HCT116 (cell line): ENCODE measurements at regions not wholly inside any gene's neighbourhood (a gene's known extent, or its start where the extent isn't known, plus 50 kb on each side); places are given as distances from the start of the nearest gene placed in this dataset.

Experiments used
- ATAC-seq: fragments of 200-7000 bp; cut with Tn5 transposase; 2 replicates; pipeline ENCODE4 v1.9.1; 2020; ENCODE audit warnings: mild to moderate bottlenecking, moderate library complexity
- BruUV-seq: library from RNA; stranded (reverse); fragments of 400-500 nt; replicated peaks from 2 replicates; lab custom pipeline; 2021; lab: Mats Ljungman, UMichigan
- CTCF ChIA-PET: fragments of 300-600 bp; sonication (Branson Sonifier 250); formaldehyde crosslinking; loops from one replicate; lab custom pipeline; 2021; ENCODE audit warnings: antibody characterized with exemption; lab: Charles Lee
- POLR2A ChIA-PET: fragments of 300-600, 350-600 bp; sonication (Branson Sonifier 250); formaldehyde crosslinking; loops from one replicate; lab custom pipeline; 2021; ENCODE audit warnings: antibody characterized with exemption; lab: Charles Lee
- RAD21 ChIA-PET, 2 experiments: fragments of 300-600 bp; sonication (Branson Sonifier 250); formaldehyde crosslinking; loops; one replicate each; lab custom pipeline; 2023; ENCODE audit warnings: low total read pairs in 2 of 2; ENCODE audit not compliant: uncharacterized antibody in 2 of 2, unreplicated experiment in 2 of 2, low non-redundant PET in 1 of 2; lab: Charles Lee
- DNase-seq: peaks from one replicate; pipeline ENCODE4 v3.0.0-alpha.2; 2010; ENCODE audit warnings: low read depth, low spot score
- H2AFZ ChIP-seq: fragments of 200-600 bp; shearing (Covaris generic), sonication (generic); 2 replicates; pipeline ENCODE4 v1.6.1; 2017; ENCODE audit warnings: low read depth, mixed run types, mixed read lengths, antibody characterized with exemption, low read length; ENCODE audit not compliant: poor library complexity, severe bottlenecking
- H3K27ac ChIP-seq: 2 replicates; pipeline ENCODE4 v1.5.1; 2012; ENCODE audit warnings: low read depth, low read length
- H3K27me3 ChIP-seq: fragments of 200-600 bp; sonication (generic); 2 replicates; pipeline ENCODE4 v1.6.1; 2016; ENCODE audit warnings: mixed run types, low read length, mixed read lengths; ENCODE audit not compliant: insufficient read depth
- H3K36me3 ChIP-seq, 2 experiments: fragments of 200-500 bp in 1 of 2; fragments of 200-600 bp in 1 of 2; sonication (Bioruptor generic) in 1 of 2; sonication (generic) in 1 of 2; 2 replicates each; pipeline versions ENCODE4 v1.5.1 to v1.6.1; 2014 to 2016; ENCODE audit warnings: low read length in 2 of 2, inconsistent platforms in 1 of 2, mixed read lengths in 1 of 2, mixed run types in 1 of 2; ENCODE audit not compliant: insufficient read depth in 2 of 2, control insufficient read depth in 1 of 2
- H3K4me1 ChIP-seq, 2 experiments: fragments of 200-600 bp in 1 of 2; sonication (generic) in 1 of 2; 2 replicates each; pipeline versions ENCODE4 v1.5.1 to v1.6.1; 2012 to 2017; ENCODE audit warnings: low read length in 2 of 2, inconsistent platforms in 1 of 2, mild to moderate bottlenecking in 1 of 2, mixed read lengths in 1 of 2, mixed run types in 1 of 2, moderate library complexity in 1 of 2; ENCODE audit not compliant: insufficient read depth in 2 of 2, control insufficient read depth in 1 of 2
- H3K4me2 ChIP-seq: fragments of 200-600 bp; sonication (generic); 2 replicates; pipeline ENCODE4 v1.6.1; 2017; ENCODE audit warnings: mixed run types, low read length, mixed read lengths
- H3K4me3 ChIP-seq, 2 experiments: fragments of 200-600 bp in 1 of 2; sonication (generic) in 1 of 2; replicated peaks in 1 of 2; 2 replicates each; pipeline ENCODE4 v1.5.1; 2011 to 2016; ENCODE audit warnings: low read length in 2 of 2, control low read depth in 1 of 2, low read depth in 1 of 2, mild to moderate bottlenecking in 1 of 2, mixed read lengths in 1 of 2, mixed run types in 1 of 2
- H3K79me2 ChIP-seq: fragments of 200-600 bp; sonication (generic); 2 replicates; pipeline ENCODE4 v1.6.1; 2017; ENCODE audit warnings: mild to moderate bottlenecking, mixed run types, low read length, moderate library complexity, mixed read lengths; ENCODE audit not compliant: insufficient read depth
- H3K9ac ChIP-seq: fragments of 200-600 bp; sonication (generic); 2 replicates; pipeline ENCODE4 v1.6.1; 2016; ENCODE audit warnings: low read length, mixed read lengths
- H3K9me2 ChIP-seq: fragments of 200-600 bp; sonication (generic), shearing (Covaris generic); 2 replicates; pipeline ENCODE4 v1.6.1; 2017; ENCODE audit warnings: mixed run types, mild to moderate bottlenecking, moderate library complexity; ENCODE audit not compliant: insufficient read depth
- H3K9me3 ChIP-seq, 2 experiments: fragments of 200-500 bp in 1 of 2; fragments of 200-600 bp in 1 of 2; sonication (Bioruptor generic) in 1 of 2; sonication (generic) in 1 of 2; 2 replicates each; pipeline ENCODE4 v1.6.1; 2014 to 2017; ENCODE audit warnings: low read length in 2 of 2, mixed read lengths in 2 of 2, inconsistent platforms in 1 of 2, low read depth in 1 of 2, mild to moderate bottlenecking in 1 of 2, mixed run types in 1 of 2, moderate library complexity in 1 of 2; ENCODE audit not compliant: control insufficient read depth in 1 of 2, insufficient read depth in 1 of 2
- H4K20me1 ChIP-seq: fragments of 200-600 bp; sonication (generic), shearing (Covaris generic); 2 replicates; pipeline ENCODE4 v1.6.1; 2017; ENCODE audit warnings: mixed run types, mild to moderate bottlenecking, moderate library complexity; ENCODE audit not compliant: insufficient read depth
- CEBPB ChIP-seq: IDR thresholded peaks from 2 replicates; pipeline ENCODE4 v1.6.1; 2012; ENCODE audit warnings: low read depth
- ELF1 ChIP-seq: IDR thresholded peaks from 2 replicates; pipeline ENCODE4 v1.6.1; 2012; ENCODE audit warnings: low read depth, borderline replicate concordance
- EZH2 ChIP-seq: fragments of 200-600 bp; sonication (generic); IDR thresholded peaks from 2 replicates; pipeline ENCODE4 v1.6.1; 2017; ENCODE audit warnings: antibody characterized with exemption, mixed run types
- JUND ChIP-seq: IDR thresholded peaks from 2 replicates; pipeline ENCODE4 v1.6.1; 2012
- SRF ChIP-seq: IDR thresholded peaks from 2 replicates; pipeline ENCODE4 v1.6.1; 2012; ENCODE audit warnings: low read depth
- TCF7L2 ChIP-seq: IDR thresholded peaks from 2 replicates; pipeline ENCODE4 v1.7.0; 2011; ENCODE audit warnings: borderline replicate concordance, inconsistent platforms; ENCODE audit not compliant: insufficient read depth, insufficient read length; ENCODE audit errors: extremely low read depth
- ZNF274 ChIP-seq: fragments of 200-500 bp; sonication (Bioruptor generic); IDR thresholded peaks from 2 replicates; pipeline ENCODE4 v1.6.1; 2014; ENCODE audit warnings: mild to moderate bottlenecking, low read depth, low read length, inconsistent platforms
- intact Hi-C: fragments of 100-400 bp; cut with micrococcal nuclease; formaldehyde crosslinking; loops from 2 replicates; pipeline ENCODE4 v1.10.0; 2022
- TF ChIP-seq, protein P1 (sequence below): IDR thresholded peaks from 2 replicates; pipeline ENCODE4 v1.6.1; 2012; ENCODE audit warnings: low read depth
- TF ChIP-seq, protein P2 (sequence below): IDR thresholded peaks from 2 replicates; pipeline ENCODE4 v1.6.1; 2012
- TF ChIP-seq, protein P3 (sequence below): IDR thresholded peaks from 2 replicates; pipeline ENCODE4 v1.6.1; 2012

DNA sequence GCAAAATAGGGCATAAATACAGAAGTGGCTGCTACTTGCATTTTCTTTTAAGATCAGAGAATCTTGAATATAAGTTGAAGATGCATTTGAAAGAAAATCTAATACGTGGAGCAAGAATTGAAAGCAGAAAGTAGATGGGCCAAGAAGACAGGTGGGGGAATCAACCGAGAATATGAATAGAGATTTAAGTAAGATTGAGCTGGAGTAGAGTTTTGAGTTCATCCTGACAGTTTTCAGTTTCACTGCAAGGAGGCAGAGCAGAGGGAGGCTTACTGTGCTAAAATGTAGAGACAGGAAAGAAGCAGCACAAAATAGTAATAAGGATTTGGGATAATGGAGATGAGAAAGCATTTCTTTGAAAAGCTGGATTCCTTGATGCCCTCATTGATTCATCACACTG lies 214.5 kb downstream of the GJA1 start:
- intact Hi-C loops = no loop called here
- no peak overlapping the region for H3K4me2 ChIP-seq
- no peaks in the 10 kb centered on the region for H3K36me3 ChIP-seq
- no peaks in the 10 kb centered on the region for H3K4me1 ChIP-seq
- POLR2A ChIA-PET = no interaction called here
- TF ChIP-seq, protein P1, sequence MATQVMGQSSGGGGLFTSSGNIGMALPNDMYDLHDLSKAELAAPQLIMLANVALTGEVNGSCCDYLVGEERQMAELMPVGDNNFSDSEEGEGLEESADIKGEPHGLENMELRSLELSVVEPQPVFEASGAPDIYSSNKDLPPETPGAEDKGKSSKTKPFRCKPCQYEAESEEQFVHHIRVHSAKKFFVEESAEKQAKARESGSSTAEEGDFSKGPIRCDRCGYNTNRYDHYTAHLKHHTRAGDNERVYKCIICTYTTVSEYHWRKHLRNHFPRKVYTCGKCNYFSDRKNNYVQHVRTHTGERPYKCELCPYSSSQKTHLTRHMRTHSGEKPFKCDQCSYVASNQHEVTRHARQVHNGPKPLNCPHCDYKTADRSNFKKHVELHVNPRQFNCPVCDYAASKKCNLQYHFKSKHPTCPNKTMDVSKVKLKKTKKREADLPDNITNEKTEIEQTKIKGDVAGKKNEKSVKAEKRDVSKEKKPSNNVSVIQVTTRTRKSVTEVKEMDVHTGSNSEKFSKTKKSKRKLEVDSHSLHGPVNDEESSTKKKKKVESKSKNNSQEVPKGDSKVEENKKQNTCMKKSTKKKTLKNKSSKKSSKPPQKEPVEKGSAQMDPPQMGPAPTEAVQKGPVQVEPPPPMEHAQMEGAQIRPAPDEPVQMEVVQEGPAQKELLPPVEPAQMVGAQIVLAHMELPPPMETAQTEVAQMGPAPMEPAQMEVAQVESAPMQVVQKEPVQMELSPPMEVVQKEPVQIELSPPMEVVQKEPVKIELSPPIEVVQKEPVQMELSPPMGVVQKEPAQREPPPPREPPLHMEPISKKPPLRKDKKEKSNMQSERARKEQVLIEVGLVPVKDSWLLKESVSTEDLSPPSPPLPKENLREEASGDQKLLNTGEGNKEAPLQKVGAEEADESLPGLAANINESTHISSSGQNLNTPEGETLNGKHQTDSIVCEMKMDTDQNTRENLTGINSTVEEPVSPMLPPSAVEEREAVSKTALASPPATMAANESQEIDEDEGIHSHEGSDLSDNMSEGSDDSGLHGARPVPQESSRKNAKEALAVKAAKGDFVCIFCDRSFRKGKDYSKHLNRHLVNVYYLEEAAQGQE = no peak
- TF ChIP-seq ELF1 (no peak), SRF (no peak), EZH2 (no peak), CEBPB (no peak), ZNF274 (no peak), JUND (no peak), TCF7L2 (no peak)
- TF ChIP-seq, protein P2, sequence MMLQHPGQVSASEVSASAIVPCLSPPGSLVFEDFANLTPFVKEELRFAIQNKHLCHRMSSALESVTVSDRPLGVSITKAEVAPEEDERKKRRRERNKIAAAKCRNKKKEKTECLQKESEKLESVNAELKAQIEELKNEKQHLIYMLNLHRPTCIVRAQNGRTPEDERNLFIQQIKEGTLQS = no peak
- TF ChIP-seq, protein P3, sequence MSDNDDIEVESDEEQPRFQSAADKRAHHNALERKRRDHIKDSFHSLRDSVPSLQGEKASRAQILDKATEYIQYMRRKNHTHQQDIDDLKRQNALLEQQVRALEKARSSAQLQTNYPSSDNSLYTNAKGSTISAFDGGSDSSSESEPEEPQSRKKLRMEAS = no peak
- no peak overlapping the region for H3K27ac ChIP-seq
- no peaks in the 10 kb centered on the region for H3K9me2 ChIP-seq
- RAD21 ChIA-PET = no interaction called here
- H4K20me1 ChIP-seq = no peaks in the 10 kb centered on the region
- no peak overlapping the region for H2AFZ ChIP-seq
- CTCF ChIA-PET = no interaction called here
- no peak overlapping the region for H3K4me3 ChIP-seq
- H3K79me2 ChIP-seq = no peaks in the 10 kb centered on the region
- ATAC-seq = no peak
- BruUV-seq = no TSS peak
- no peaks in the 10 kb centered on the region for H3K9me3 ChIP-seq
- DNase-seq = no peak
- H3K9ac ChIP-seq = no peak overlapping the region
- H3K27me3 ChIP-seq = no peaks in the 10 kb centered on the region
